Liver (tissue), 7 donors: ENCODE measurements at regions not wholly inside any gene's neighbourhood (a gene's known extent, or its start where the extent isn't known, plus 50 kb on each side); places are given as distances from the start of the nearest gene placed in this dataset.

ENCODE experiments used
- DNase-seq: peaks from one replicate; pipeline ENCODE4 v3.0.0-alpha.2; 2017; ENCODE audit warnings: low spot score
- H3K27ac ChIP-seq, 2 donors: one replicate each; pipeline ENCODE4 v1.7.0; 2013; ENCODE audit warnings: inconsistent platforms in 2 of 2, low read length in 2 of 2, control low read depth in 1 of 2, low read depth in 1 of 2, mild to moderate bottlenecking in 1 of 2
- H3K27me3 ChIP-seq, 4 donors: one replicate each; pipeline versions ENCODE4 v1.6.1 to v1.7.0; 2013; ENCODE audit warnings: low read length in 3 of 4, inconsistent platforms in 1 of 4, mild to moderate bottlenecking in 1 of 4, moderate library complexity in 1 of 4; ENCODE audit not compliant: control insufficient read depth in 4 of 4, insufficient read depth in 4 of 4
- H3K36me3 ChIP-seq, 4 donors: one replicate each; pipeline versions ENCODE4 v1.6.1 to v1.7.0; 2013; ENCODE audit warnings: low read length in 3 of 4, mild to moderate bottlenecking in 3 of 4, low read depth in 1 of 4, moderate library complexity in 1 of 4; ENCODE audit not compliant: control insufficient read depth in 4 of 4, insufficient read depth in 3 of 4
- H3K4me1 ChIP-seq, 4 donors: one replicate each; pipeline versions ENCODE4 v1.6.1 to v1.7.0; 2013; ENCODE audit warnings: low read length in 3 of 4, mild to moderate bottlenecking in 3 of 4, moderate library complexity in 1 of 4; ENCODE audit not compliant: control insufficient read depth in 4 of 4, insufficient read depth in 4 of 4
- H3K4me3 ChIP-seq, 3 donors: one replicate each; pipeline versions ENCODE4 v1.6.1 to v1.7.0; 2013; ENCODE audit warnings: low read length in 3 of 3, control low read depth in 1 of 3, low read depth in 1 of 3, mild to moderate bottlenecking in 1 of 3
- H3K9ac ChIP-seq, 2 donors: one replicate each; pipeline ENCODE4 v1.7.0; 2013; ENCODE audit warnings: low read length in 2 of 2, mild to moderate bottlenecking in 2 of 2, moderate library complexity in 2 of 2, control low read depth in 1 of 2, low read depth in 1 of 2
- H3K9me3 ChIP-seq, 4 donors: one replicate each; pipeline versions ENCODE4 v1.6.1 to v1.7.0; 2013; ENCODE audit warnings: low read length in 3 of 4; ENCODE audit not compliant: control insufficient read depth in 4 of 4
- ATF3 ChIP-seq: IDR thresholded peaks from 2 replicates; pipeline ENCODE4 v1.6.1; 2016; ENCODE audit warnings: antibody characterized with exemption
- EGR1 ChIP-seq, 2 donors: IDR thresholded peaks; 2 replicates each; pipeline ENCODE4 v1.6.1; 2016 to 2018; ENCODE audit warnings: antibody characterized with exemption in 2 of 2, low read depth in 2 of 2
- FOXA2 ChIP-seq: IDR thresholded peaks from 2 replicates; pipeline ENCODE4 v1.6.1; 2016; ENCODE audit warnings: antibody characterized with exemption
- GABPA ChIP-seq, 2 donors: IDR thresholded peaks in 1 of 2; conservative IDR thresholded peaks in 1 of 2; 2 replicates each; pipeline ENCODE4 v1.6.1; 2016; ENCODE audit warnings: antibody characterized with exemption in 2 of 2, mild to moderate bottlenecking in 1 of 2, moderate library complexity in 1 of 2
- HNF4A ChIP-seq, 2 donors: conservative IDR thresholded peaks; 2 replicates each; pipeline ENCODE4 v1.6.1; 2016; ENCODE audit warnings: antibody characterized with exemption in 2 of 2, mild to moderate bottlenecking in 2 of 2
- JUND ChIP-seq, 2 donors: IDR thresholded peaks; 2 replicates each; pipeline ENCODE4 v1.6.1; 2016; ENCODE audit warnings: antibody characterized with exemption in 2 of 2
- NR2F2 ChIP-seq: IDR thresholded peaks from 2 replicates; pipeline ENCODE4 v1.6.1; 2016; ENCODE audit warnings: antibody characterized with exemption
- REST ChIP-seq: IDR thresholded peaks from 2 replicates; pipeline ENCODE4 v1.6.1; 2016; ENCODE audit warnings: antibody characterized with exemption, mild to moderate bottlenecking
- TAF1 ChIP-seq: conservative IDR thresholded peaks from 2 replicates; pipeline ENCODE4 v1.6.1; 2016; ENCODE audit warnings: antibody characterized with exemption, mild to moderate bottlenecking
- YY1 ChIP-seq: IDR thresholded peaks from 2 replicates; pipeline ENCODE4 v1.6.1; 2016; ENCODE audit warnings: antibody characterized with exemption, mild to moderate bottlenecking
- ZBTB33 ChIP-seq: IDR thresholded peaks from 2 replicates; pipeline ENCODE4 v1.6.1; 2016; ENCODE audit warnings: antibody characterized with exemption
- WGBS: extraction: QIAGEN DNeasy Blood & Tissue Kit; methylation state at CpG from one replicate; pipeline ENCODE4 v1.1.7; 2013; 5-methylcytosine and 5-hydroxymethylcytosine counted together
- donor health status: healthy.
- donor health status: healthy.
- donor health status: healthy.
- donor health status: healthy.

GRCh38 chr2:185471441-185471840, 267.2 kb upstream of the FSIP2 start:
- WGBS = 60% methylated on average over 1 of the region's 1 CpG

GRCh38 chr2:185472574-185472973, 266.0 kb upstream of the FSIP2 start:
- Histone ChIP-seq H3K27ac (no peak overlapping the region), H3K9ac (no peak overlapping the region), H3K4me3 (no peak overlapping the region), H3K27me3 (no peaks in the 10 kb centered on the region), H3K4me1 (no peaks in the 10 kb centered on the region), H3K9me3 (peaks cover 0 to 8% (median 2%) of the 10 kb centered on the region in 4 donors), H3K36me3 (no peaks in the 10 kb centered on the region)
- DNase-seq = no peak
- 81% methylated on average over 5 of the region's 5 CpGs for WGBS
- TF ChIP-seq REST = no peak
- TF ChIP-seq YY1 = no peak
- no peak for TF ChIP-seq ATF3
- TF ChIP-seq ZBTB33 = no peak

More at GRCh38 chr2:185471441-185471840, 267.2 kb upstream of the FSIP2 start:
- Histone ChIP-seq H3K27me3 (no peaks in the 10 kb centered on the region), H3K27ac (no peak overlapping the region), H3K4me3 (no peak overlapping the region), H3K9me3 (peaks cover 0 to 8% (median 2%) of the 10 kb centered on the region in 4 donors), H3K9ac (no peak overlapping the region), H3K36me3 (no peaks in the 10 kb centered on the region), H3K4me1 (no peaks in the 10 kb centered on the region)
- TF ChIP-seq FOXA2 (no peak), JUND (IDR thresholded peaks at IDR 0.05) (no peak), TAF1 (no peak)
- DNase-seq = no peak

- no peak for DNase-seq
- no peak overlapping the region for H3K9ac ChIP-seq
- peaks cover 0 to 8% (median 2%) of the 10 kb centered on the region in 4 donors for H3K9me3 ChIP-seq
- H3K27ac ChIP-seq = no peak overlapping the region
- H3K27me3 ChIP-seq = no peaks in the 10 kb centered on the region
- H3K4me3 ChIP-seq = no peak overlapping the region
- 88% methylated on average over 8 of the region's 8 CpGs for WGBS
- H3K4me1 ChIP-seq = no peaks in the 10 kb centered on the region
- H3K36me3 ChIP-seq = no peaks in the 10 kb centered on the region
- no peak for TF ChIP-seq HNF4A (conservative IDR thresholded peaks at IDR 0.05)
- TF ChIP-seq ATF3 = no peak
- no peak for TF ChIP-seq EGR1 (IDR thresholded peaks at IDR 0.05; ENCODE audit: low read depth in 2 of 2)
- TF ChIP-seq NR2F2 = no peak
- no peak for TF ChIP-seq TAF1
- TF ChIP-seq GABPA (IDR thresholded peaks at IDR 0.05 in 1 of 2, conservative IDR thresholded peaks at IDR 0.05 in 1 of 2) = no peak
These were observed 264.8 kb upstream of the FSIP2 start for GRCh38 chr2:185473838-185474237.
